Hepatocyte (in vitro differentiated cells): ENCODE measurements at regions not wholly inside any gene's neighbourhood (a gene's known extent, or its start where the extent isn't known, plus 50 kb on each side); places are given as distances from the start of the nearest gene placed in this dataset.

Experiments used
- CTCF ChIP-seq: fragments of 200-600 bp; sonication (generic); IDR thresholded peaks from 2 replicates; pipeline ENCODE4 v1.5.1; 2016; ENCODE audit warnings: antibody characterized with exemption, mild to moderate bottlenecking; ENCODE audit not compliant: poor library complexity
- EZH2 ChIP-seq: fragments of 200-600 bp; sonication (generic); IDR thresholded peaks from 2 replicates; pipeline ENCODE4 v1.6.1; 2016; ENCODE audit warnings: antibody characterized with exemption, mild to moderate bottlenecking, borderline replicate concordance

GRCh38 chr4:117574085-117574484 is 460.2 kb upstream of the NDST3 start:
- TF ChIP-seq CTCF, result no peak
- TF ChIP-seq EZH2, result no peak
